Smooth muscle cell of the brain vasculature (primary cell): ENCODE measurements at regions not wholly inside any gene's neighbourhood (a gene's known extent, or its start where the extent isn't known, plus 50 kb on each side); places are given as distances from the start of the nearest gene placed in this dataset.
"Not testable (repeated sequence)": the region's sequence is repeated elsewhere in the genome, so short reads cannot be mapped to it uniquely, and the experiment has no call there.

Experiments used
- DNase-seq: peaks from one replicate; pipeline ENCODE4 v3.0.0-alpha.2; 2012; ENCODE audit warnings: low read depth, low spot score

GRCh38 chr10:8677642-8678041 lies 623.2 kb downstream of the GATA3 start:
- no peak for DNase-seq

GRCh38 chr10:8684916-8685315 lies 630.4 kb downstream of the GATA3 start:
- not testable (repeated sequence) for DNase-seq

- DNase-seq: no peak
Measured at GRCh38 chr10:8688881-8689280, 634.4 kb downstream of the GATA3 start.

GRCh38 chr10:8691498-8692017 lies 637.1 kb downstream of the GATA3 start:
- DNase-seq: no peak

GRCh38 chr10:8693635-8694034 lies 639.1 kb downstream of the GATA3 start:
- DNase-seq: not testable (repeated sequence)

GRCh38 chr10:8696746-8697145 lies 642.3 kb downstream of the GATA3 start:
- DNase-seq: no peak

DNA sequence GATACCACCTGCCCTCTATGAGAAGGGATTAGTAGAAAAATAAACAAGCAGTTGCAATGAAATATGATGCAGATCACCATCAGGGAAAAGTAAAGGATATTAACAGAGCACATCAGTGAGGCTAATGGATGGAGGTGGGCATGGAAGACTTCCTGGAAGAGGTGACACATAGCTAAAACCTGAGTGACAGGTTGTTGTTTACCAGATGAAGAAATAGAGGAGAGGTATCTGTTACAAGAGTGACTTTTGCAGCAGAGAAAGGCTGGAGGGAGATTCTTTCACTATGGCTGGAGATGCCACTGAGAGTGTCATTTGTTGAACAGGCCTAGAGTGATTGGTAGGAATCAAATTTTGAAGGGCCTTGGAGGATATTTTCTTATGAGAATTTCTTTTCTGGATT lies 646.2 kb downstream of the GATA3 start:
- no peak for DNase-seq

DNA sequence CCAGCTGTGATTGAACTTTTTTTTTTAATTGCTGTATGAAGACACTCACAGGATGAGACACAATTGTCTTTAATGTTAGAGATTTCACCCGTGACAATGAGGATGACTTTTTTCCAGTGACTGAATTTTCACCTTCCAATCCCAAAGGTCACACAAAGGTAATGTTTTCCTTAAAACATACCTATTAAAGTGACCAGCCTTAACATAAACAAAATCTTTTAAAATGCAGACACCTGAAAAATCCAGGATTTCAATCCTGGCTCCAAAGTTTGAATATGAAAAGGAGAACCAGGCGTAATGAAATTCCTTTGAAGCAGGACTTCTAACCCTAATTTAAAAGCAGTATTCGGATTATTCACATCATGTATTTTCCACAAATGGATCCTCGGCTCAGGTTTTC lies 647.7 kb downstream of the GATA3 start:
- DNase-seq: no peak

DNA sequence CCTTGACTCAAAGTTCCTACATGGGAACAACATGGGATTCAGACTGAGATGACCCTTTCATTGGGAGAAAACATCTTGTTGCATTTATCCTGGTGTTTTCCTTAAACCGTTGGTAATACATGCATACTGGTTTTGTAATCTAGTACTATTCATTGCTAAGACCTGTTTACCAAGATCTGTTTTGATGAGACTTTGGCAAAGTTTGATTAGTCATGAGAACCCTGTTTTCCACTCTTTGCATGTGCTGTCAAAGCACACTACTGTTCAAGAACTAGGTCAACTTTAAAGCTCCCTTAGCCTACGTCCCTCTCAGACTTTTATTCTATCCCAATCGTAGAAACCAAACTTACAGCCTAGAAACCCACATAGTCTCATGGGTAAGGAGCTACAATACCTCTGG lies 650.9 kb downstream of the GATA3 start:
- DNase-seq: no peak

DNA sequence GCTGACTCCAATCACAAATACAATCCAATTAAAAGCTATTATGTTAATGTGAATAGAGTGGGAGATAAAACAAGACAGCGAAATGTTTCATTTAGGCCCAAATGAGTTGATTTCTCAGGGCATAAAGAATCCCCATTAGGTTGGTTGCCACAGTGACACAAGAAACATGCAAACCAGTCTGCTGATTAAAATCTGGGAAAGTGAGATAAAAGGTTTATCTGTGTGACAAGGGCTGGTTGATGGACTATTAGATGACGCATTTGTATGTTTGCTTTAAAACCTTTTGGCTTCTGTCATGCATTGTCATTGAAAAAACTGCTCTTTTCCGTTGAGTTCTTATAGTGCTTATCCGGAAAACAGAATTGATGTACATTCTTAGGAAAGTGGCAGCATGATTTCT lies 658.2 kb downstream of the GATA3 start:
- DNase-seq: no peak

DNA sequence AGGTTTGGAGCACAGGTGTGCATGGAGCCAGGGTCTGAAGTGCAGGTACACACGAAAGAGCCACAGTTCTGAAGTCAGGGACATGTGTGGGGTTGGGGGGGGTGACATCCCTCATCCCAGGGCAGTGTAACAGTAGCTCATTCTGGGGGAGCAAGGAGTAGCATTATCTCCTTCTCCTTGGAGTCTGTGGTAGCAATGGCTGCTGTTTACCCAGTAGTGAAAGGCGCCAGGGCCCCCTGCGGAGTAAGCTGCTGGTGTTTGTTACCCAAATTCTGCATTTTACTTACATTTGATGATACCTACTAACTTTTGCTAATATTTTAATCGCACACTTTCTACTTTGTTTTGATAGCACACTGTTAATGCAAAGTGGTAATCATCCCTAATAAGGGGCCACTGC lies 665.5 kb downstream of the GATA3 start:
- DNase-seq: no peak

GRCh38 chr10:8721650-8722049 lies 667.2 kb downstream of the GATA3 start:
- DNase-seq: no peak

DNA sequence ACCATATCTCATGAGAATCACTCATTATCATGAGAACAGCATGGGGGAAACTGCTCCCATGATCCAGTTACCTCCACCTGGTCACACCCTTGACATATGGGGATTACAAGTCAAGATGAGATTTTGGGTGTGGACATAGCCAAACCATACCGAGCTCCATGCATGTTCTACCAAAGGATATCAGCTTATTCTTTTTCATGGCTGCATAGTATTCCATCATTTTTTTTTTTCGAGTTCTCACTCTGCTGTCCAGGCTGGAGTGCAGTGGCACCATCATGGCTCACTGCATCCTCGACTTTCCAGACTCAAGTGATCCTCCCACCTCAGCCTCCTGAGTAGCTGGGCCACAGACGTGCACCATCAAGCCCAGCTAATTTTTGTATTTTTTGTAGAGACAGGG lies 668.3 kb downstream of the GATA3 start:
- no peak for DNase-seq

DNA sequence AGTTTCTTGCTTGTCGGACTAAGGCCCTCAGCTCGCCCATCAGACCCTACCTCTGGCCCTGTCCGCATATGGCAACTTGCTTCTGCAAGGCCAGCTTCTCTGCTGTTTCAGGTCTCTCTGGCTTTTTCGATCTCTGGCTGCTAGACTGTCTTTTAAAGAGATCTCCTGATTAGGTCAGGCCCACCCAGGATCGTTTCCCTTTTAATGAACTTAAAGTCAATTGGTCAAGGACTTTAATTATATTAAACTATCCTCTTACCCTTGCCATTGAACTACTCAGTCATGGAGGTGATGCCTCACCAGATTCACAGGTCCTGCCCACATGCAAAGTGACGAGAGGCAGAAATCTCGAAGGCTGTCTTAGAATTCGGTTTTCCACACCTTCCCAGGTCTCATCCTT lies 670.9 kb downstream of the GATA3 start:
- no peak for DNase-seq

DNA sequence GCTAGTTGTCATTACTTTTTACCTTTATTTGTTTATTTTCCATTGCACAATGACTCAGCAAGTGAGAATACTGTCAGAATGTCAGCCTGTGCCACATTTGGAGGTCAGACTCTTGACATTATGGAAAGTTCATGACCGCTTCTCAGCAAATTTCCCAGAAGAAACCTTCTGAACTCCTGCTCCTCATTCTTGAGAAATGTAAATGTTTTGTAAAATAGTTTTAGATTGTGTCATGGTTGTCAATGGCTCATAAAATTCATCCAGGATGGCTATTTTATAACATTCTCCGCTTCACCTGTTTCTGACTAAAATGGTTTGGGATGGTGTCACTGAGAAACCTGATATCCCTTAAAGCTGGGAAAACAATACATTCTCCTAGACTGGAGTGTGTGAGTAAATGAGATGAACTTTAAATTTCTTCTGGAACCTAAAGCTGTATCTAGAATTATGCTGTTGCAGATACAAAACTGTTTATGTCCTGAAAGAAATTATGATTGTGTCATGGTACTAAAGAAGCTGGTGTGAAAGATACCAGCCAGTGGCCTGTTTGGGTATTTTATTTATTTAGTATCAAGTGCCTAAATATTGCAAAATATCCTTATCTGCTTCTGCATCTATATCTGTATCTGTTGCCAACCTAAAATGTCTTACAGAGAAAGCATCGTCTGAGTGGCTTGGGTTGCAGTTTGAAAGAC lies 671.7 kb downstream of the GATA3 start:
- no peak for DNase-seq

- no peak for DNase-seq
Measured at GRCh38 chr10:8726779-8727084, 672.2 kb downstream of the GATA3 start.

- no peak for DNase-seq
Measured at GRCh38 chr10:8731121-8732095, 676.9 kb downstream of the GATA3 start.

GRCh38 chr10:8738987-8739386 lies 684.5 kb downstream of the GATA3 start:
- no peak for DNase-seq

- no peak for DNase-seq
Measured at GRCh38 chr10:8752146-8752843, 697.8 kb downstream of the GATA3 start.

DNA sequence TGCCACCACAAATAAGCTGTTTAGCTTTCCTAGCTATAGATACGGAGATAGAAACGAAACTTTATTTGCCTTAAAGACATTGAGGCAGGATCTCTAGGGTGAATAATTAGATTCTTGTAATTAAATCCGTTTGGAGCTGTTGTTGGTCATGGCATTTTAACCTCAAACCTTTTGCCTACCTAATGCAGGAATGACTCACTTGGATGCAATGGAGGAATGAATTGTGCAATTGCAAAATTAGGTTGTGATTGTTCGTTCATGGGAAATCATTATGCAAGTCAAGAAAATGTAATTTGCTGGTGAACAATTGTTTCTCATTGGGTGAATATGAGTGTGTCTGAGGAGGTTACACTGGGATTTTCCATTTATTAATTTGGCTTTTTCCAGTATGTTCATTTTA lies 703.5 kb downstream of the GATA3 start:
- DNase-seq: no peak

GRCh38 chr10:8766899-8767298 lies 712.4 kb downstream of the GATA3 start:
- DNase-seq: no peak

DNA sequence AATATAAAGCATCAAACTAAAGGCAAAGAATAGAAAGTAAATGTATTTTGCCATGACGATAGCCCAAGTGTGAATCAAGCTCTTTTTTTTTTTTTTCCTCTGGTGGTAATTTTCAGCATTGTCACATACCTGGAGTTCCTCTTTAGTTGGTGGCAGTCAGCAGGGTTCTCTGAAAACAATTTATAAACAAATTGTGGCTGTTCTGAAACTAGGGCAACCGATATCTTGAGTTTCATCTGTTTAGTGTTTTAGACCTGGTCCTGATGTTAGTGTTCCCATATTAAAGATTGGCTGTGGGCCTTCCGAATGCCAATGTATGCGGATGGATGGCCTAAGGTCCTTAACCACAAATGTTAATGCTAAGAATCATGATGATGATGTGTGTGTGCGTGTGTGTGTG lies 713.1 kb downstream of the GATA3 start:
- DNase-seq: no peak
